GM19463 (cell line): ENCODE measurements at regions not wholly inside any gene's neighbourhood (a gene's known extent, or its start where the extent isn't known, plus 50 kb on each side); places are given as distances from the start of the nearest gene placed in this dataset.

Experiments used
- ATAC-seq: cut with Tn5 transposase; IDR thresholded peaks from one replicate; pipeline ENCODE4 v1.9.1; 2021; ENCODE audit warnings: mild to moderate bottlenecking, moderate library complexity; ENCODE audit not compliant: unreplicated experiment

DNA sequence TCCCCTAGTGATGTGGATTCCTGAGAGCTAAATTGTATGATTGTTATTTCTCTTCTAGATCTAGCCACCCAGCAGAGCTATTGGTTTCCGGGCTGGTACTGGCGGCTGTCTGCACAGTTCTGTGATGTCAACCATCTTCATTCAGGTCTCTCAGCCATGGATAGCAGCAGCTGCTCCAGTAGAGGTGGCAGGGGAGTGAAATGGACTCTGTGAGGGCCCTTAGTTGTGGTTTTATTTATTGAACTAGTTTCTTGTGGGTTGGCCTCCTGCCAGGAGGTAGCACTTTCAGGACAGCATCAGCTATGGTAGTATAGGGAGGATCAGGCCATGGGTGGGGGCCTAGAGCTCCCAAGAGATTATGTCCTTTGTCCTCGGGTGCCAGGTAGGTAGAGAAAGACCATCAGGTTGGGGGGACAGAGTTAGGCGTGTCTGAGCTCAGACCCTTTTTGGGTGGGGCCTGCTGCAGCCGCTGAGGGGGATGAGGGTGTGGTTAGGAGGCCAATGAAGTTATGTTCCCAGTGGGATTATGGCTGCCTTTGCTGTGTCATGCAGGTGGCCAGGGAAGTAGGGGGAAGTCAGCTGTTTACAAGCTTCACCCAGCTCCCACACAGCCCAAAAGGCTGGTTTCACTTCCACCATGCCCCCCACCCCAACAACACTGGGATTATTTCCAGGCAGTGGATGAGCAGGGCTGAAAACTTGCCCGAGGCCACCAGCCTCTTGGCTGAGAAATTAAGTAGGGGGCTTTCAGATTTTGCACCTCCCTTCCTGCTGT, 55.1 kb upstream of the RGS4 start:
- no peak for ATAC-seq

DNA sequence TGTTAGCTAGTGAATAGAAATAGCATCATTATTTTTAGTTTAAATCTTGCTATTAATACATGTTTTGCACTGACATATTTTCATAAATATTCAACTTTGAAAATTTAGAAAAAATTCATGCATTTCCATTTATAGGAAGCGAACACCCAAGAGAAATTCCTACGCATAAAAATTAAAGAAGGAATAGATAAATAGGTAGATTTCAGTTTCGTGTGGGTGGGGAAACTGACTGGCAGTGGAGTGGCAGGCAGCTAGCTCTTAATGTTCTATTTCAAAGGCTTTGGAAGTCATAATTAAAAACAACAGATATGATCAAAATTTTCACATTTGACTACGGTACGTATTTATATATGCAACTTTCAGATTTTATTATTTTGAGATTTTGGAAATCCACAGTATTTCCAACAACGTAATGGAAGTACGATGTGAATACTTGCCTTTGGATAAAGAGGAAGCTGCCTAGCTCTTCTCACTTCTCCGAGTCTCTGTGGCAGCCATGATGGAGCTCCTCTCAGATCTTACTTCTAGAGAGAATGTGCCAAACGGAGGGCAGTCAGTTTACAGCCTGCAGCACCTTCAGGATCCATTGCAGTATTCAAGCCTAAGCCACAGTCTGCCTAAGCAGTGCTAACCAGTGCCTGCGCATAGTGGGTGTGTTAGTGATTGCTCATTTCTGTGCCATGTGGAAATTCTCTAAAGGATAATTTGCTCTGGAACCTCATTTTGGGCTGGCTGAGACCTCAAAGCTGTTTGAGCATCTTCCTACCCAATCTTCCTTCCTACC, 62.9 kb upstream of the RGS4 start:
- no peak for ATAC-seq

DNA sequence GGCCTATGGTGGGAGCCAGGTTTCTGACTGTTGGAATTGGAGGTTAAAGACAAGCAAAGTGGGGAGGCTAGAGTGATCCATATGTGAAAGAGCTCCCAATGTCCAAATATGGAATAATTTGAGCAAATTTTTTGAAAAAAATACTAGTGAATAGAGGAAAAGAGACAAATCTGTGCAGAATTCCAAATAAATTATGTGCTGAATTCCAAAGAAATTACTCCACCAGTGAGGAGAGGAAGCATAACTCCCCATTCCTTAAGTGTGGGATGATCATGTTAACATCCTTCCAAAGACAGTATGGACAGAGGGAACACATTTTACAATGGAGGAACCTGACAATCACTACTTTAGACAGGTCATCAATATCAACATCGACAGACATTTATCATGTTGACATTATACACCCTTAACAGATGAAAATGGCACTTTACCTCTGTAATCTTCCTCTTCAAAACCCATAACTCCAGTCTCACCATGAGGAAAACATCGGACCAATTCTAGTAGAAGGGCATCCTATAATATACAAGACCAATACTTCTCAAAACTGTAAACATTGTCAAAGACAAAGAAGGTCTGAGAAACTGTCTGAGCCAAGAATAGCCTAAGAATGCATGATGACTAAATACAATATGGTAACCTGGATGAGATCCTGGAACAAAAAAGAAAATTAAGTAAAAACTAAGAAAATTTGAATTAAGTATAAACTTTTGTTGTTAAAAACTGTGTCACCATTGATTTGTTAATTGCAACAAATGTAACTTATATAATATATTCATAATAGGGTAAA, 71.5 kb upstream of the RGS4 start:
- no peak for ATAC-seq

- no peak for ATAC-seq
Observed at GRCh38 chr1:162996261-162996660, 72.9 kb upstream of the RGS4 start.

GRCh38 chr1:162994921-162995320, 74.2 kb upstream of the RGS4 start:
- ATAC-seq = no peak

DNA sequence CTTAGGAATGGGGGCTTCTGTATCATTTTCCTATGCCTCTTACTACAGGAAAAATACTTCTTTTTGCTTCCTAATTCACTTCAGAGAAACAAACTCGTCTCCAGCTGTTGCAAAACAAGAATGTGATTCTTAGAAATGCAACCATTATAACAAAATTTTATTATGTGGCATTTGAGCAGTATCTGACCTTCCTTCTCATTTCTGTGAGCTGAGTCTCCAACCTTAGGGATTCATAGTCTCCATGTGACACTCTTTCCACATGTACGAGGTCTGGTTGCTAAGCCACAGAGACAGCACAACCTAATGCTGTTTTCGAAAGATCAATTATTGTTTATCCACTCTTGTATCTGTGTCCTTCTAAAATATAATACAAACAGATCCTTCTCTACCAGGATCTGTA, 75.3 kb upstream of the RGS4 start:
- no peak for ATAC-seq

DNA sequence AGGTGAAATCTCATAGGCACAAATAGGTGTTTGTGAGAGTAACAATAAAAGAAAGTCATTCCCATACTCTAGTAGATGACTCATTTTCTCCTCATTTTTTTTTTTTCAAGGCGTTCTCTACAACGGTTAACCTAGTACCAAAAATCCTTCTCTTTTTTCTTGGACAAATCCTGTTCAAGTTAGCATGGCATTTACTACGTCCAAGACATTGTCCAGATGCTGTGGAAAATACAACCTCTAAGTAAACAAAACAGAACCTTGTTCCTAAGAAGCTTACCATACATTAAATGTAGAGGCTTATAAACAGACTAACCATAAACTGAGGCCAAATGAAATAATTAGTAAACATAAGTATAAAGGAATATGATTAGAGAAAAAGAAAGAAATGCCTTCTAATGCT, 76.2 kb upstream of the RGS4 start:
- no peak for ATAC-seq

DNA sequence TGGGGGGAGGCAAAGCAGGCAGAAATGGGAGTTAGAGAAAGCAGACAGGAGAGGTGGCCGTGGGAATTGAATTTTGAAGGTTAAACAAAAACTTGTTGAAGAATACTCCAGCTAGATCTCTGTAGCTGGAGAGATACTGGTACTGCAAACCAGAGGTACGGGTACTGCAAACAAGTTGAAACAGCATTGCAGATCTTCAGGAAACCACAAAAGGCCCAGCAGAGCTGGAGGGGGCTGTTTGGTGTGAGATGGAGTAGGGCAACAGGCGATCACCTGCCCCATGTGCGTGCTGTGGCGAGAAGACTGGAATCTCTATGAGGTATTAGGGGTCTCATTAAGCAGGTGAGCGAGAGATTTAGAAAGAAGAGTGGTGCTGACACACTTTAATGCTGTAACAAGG, 77.7 kb upstream of the RGS4 start:
- no peak for ATAC-seq

DNA sequence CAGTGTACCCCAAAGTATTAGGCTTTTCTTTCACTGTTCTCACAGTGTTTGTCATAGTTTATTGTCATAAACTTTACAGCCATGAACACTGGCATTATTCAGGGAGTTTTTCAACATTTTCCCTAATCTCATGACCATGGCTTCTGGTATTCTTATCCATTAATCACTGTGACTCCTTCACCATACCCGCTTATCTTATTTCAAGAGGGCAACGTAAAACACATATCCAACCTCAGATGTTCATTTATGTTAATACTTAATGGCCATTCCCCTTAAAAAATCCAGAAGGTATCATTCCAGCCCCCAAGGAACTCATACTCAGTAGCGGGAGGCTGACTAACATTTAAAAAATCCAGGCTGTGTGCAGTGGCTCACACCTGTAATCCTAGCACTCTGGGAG, 78.5 kb upstream of the RGS4 start:
- ATAC-seq = no peak

DNA sequence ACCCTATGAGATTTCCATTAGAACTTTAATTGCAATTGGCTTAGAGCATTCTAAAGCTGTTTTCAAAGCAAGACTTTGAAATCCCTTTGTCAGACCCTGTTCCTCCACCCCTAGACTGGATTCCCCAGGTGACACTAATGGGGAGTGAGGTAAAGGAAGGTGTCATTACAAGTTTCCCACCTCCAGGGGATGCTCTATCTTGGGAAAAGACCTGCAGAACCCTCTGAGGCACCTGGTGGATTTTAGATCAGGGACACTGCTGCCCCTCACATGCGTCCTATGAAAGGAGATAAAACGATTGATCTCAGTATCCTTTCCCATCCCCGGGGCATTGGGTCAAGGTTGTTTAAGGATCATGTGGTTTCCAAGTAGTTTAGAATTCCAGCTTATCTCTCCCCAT, 80.3 kb upstream of the RGS4 start:
- ATAC-seq = no peak

GRCh38 chr1:162987866-162988265, 81.3 kb upstream of the RGS4 start:
- ATAC-seq = no peak

DNA sequence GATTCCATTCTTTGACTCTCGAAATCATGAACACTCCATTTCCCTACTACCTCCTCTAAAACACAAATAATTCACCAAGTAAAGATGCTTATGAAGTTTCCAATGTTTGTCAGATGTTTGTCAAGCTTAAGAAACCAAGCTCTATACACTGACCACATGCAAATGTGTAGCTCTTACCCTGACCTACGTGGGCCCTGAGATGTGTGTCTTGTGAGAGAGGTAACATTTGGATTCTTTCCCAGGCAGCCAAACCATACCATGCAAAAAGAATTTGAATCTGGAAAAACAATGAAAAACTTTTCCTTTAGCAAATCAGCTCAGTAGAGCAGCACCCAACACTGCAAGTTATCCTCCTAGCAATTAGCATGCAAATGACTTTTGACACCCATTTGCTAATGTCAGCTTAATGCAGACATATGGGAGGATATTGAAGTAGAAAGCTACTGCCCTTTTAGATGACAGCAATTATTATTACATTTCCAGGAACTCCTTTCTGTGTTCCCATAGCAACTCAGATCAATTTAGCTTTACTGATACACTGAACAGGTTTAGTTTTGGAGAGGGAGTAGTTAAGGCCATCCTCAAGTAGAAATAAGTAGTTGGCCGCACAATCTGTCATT, 83.2 kb upstream of the RGS4 start:
- ATAC-seq = no peak

DNA sequence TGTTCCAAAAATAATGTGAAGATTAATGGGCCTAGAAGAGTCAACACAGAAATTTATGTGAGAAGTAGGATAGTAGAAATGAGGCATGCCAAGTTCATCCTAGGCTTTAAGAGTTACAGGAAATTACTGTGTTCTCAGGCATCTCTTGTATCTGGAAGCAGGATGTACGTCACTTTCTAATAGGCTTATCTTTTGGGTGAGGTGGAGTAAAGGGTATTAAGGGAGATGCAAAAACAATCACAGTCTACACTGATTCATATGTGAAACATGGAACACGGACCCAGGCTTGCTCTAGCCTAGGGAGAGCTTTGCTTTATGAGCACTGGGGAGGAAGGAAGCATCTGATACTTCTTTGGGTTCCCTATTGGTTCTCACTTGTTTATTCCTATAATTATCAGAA, 84.5 kb upstream of the RGS4 start:
- no peak for ATAC-seq

GRCh38 chr1:162983671-162984425, 85.3 kb upstream of the RGS4 start:
- ATAC-seq = no peak

DNA sequence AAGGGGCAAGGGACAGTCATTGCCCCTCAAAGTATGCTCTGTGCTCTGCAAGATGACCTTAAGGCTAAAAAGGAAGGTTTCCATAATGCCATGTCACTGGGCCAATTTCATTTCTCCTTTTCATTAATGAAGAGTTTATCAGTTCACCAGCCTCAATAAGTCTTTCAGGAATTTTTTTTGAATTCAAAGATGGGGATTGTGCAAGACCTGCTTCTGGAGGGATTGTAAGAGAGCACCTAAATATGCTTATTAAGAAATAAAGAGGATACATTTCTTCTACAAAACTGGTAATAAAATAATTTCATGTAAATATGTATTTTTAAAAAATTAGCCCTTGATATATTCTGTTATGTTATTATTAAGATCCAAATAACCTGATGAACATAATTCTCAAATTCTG, 86.8 kb upstream of the RGS4 start:
- no peak for ATAC-seq

GRCh38 chr1:162977944-162978568, 91.1 kb upstream of the RGS4 start:
- ATAC-seq = no peak

DNA sequence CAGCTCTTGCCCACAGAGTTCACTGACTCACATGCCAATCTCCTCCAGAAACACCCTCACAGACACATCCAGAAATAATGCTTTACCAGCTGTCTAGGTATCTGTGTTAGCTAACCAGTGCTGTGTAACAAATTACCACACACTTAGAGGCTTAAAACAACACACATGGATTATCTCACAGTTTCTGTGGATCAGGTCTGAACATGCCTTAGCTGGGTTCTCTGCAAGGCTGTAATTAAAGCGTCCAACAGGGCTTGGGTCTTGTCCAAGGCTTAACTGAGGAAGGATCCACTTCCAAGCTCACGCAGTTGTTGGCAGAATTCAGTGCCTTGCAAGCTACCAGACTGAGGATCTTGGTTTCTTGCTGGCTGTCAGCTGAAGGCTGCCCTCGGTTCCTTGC, 92.5 kb upstream of the RGS4 start:
- ATAC-seq = no peak

- ATAC-seq = no peak
Observed at GRCh38 chr1:162974810-162975209, 94.4 kb upstream of the RGS4 start.

DNA sequence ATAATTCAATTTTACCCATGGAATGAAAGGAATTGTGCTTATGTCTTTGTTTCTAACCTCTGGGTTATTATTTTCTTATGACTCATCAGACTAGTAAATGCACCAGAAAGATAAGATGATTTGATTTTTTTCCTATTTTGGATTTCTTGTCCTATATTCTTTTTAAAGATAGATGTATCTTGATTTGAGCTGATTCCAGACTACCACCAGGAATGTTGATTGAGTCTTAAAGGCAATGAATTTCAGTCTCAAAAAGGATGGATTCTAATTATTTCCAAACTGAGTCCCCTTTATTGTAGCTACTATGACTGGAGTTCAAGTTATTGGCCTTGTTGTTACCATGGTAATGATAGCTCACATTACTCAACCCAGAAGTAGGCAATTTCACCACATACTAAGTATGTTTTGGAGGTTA, 95.8 kb upstream of the RGS4 start:
- no peak for ATAC-seq

DNA sequence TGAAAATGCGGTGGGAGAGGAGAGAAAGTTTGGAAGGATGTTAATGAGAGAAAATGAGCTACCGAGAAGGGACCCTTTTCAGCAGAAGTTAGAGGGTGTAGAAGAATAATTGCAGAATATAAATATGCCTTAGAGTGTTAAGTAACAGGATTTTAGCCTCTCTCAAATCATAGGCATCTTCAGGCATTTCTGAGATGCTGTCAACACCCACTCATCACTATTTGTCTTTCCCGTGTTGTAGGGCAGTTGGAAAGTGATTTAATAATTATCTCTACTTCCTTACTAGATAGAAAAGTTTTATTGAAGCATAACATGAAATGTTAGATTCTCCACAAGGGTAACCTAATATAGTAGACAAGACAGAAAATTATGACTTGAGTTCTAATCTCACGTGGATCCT, 96.4 kb upstream of the RGS4 start:
- no peak for ATAC-seq
